GM12891 (cell line): ENCODE measurements at regions not wholly inside any gene's neighbourhood (a gene's known extent, or its start where the extent isn't known, plus 50 kb on each side); places are given as distances from the start of the nearest gene placed in this dataset.

Experiments
- POLR2A ChIP-seq: IDR thresholded peaks from 2 replicates; pipeline ENCODE4 v1.6.1; 2011; ENCODE audit warnings: low read depth, low read length, control low read depth
- POLR2AphosphoS5 ChIP-seq: IDR thresholded peaks from 2 replicates; pipeline ENCODE4 v1.6.1; 2011; ENCODE audit warnings: low read depth, low read length, control low read depth
- SPI1 ChIP-seq: IDR thresholded peaks from 2 replicates; pipeline ENCODE4 v1.6.1; 2011; ENCODE audit warnings: low read depth, low read length, control low read depth

GRCh38 chr3:43790060-43790459, 99.3 kb downstream of the ABHD5 start:
- no peak for TF ChIP-seq POLR2AphosphoS5
- TF ChIP-seq POLR2A = no peak
- TF ChIP-seq SPI1 = no peak
